ENCODE measurements at regions not wholly inside any gene's neighbourhood (a gene's known extent, or its start where the extent isn't known, plus 50 kb on each side); places are given as distances from the start of the nearest gene placed in this dataset.
"Not testable (repeated sequence)": the region's sequence is repeated elsewhere in the genome, so short reads cannot be mapped to it uniquely, and the experiment has no call there.

DNA sequence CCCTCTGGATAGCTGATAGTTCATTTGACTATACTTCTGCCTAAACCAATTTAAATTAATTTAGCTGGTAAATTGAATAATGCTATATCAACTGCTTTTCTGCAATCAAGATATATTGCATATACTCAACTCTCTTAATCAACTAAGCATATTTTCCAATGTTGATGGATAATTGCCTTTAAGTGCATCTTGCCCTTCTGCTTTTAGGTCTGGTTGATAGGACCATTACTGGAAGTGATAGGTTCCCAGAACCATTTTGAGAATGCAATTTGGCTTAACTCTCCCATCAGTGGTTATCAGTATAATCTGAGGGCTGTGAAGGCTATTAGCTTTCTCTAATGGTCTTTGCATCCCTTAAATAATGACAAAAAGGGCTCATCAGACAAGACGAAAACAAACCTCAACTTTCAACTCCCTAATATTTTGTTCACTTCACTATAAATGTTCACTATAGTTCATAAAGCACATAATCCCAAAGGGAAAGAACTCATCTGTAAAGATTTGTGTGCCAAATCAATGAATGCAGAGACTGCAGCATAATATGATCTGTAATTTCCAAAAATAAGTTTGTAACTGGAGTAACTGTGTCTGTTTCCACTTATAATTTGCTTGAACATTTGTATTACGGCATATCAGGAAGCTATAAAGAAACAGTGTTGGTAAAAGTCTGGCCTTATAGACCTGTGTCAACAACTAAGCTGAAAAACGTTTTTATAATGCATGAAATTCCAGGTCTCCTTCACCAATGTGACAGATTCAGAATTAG, 273.6 kb downstream of the FBXO8 start:
- no peak overlapping the region for H3K9ac ChIP-seq (ENCODE audit: low read length)
- no peaks in the 10 kb centered on the region for H3K36me3 ChIP-seq (ENCODE audit: control insufficient read depth, insufficient read depth, low read length)
- WGBS (ENCODE audit: extremely low coverage, insufficient coverage, low lambda C conversion rate): no CpG with 5 or more reads among the region's 3 CpGs
- no peak overlapping the region for H3K56ac ChIP-seq (ENCODE audit: low read length)
- no peak overlapping the region for H2AK5ac ChIP-seq (ENCODE audit: low read length)
- no peak overlapping the region for H2BK15ac ChIP-seq (replicated peaks; ENCODE audit: low read depth)
- no peaks in the 10 kb centered on the region for H3K4me1 ChIP-seq (ENCODE audit: control insufficient read depth, low read depth, low read length)
- H2BK5ac ChIP-seq (ENCODE audit: low read length): no peak overlapping the region
- no peak overlapping the region for H3K4me3 ChIP-seq (ENCODE audit: low read length)
- no peaks in the 10 kb centered on the region for H3K27me3 ChIP-seq (ENCODE audit: insufficient read depth, low read length, poor library complexity)
- H3K4me2 ChIP-seq (ENCODE audit: low read length): no peak overlapping the region
- no peaks in the 10 kb centered on the region for H3K79me2 ChIP-seq (ENCODE audit: control insufficient read depth, insufficient read depth, low read length)
- no peak for DNase-seq
- H3K4ac ChIP-seq (ENCODE audit: low read depth, low read length): no peak overlapping the region
- H3K79me1 ChIP-seq (ENCODE audit: low read length): no peaks in the 10 kb centered on the region
- H3K23ac ChIP-seq (ENCODE audit: low read length): no peak overlapping the region
- H4K8ac ChIP-seq (ENCODE audit: low read depth, low read length): no peak overlapping the region
- H3K18ac ChIP-seq (ENCODE audit: low read length): no peak overlapping the region
- H2BK120ac ChIP-seq (ENCODE audit: low read depth, low read length): no peak overlapping the region
- H3K27ac ChIP-seq (ENCODE audit: low read depth, low read length): no peak overlapping the region
- H4K5ac ChIP-seq (ENCODE audit: low read length): no peak overlapping the region

DNA sequence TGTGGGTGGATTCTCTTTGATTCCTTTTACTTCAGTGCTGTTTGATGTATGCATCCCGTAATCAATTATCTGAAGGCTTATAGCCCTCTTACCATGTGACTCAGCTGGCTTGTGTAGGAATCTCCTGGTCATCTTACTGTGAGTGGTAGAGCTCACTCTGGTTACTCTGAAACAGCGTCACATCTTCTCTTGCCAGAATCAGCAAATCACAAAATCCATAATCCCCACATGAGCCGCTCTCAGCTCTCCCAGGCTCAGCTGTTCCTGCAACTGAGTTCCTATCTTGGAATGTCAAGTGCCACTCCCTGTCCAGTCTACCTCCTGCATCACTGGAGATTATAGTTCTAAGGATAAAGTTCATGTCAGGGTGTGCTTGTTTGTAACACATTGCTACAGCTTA, 278.0 kb downstream of the FBXO8 start:
- Histone ChIP-seq H2AK5ac (ENCODE audit: low read length) (no peak overlapping the region), H3K79me2 (ENCODE audit: control insufficient read depth, insufficient read depth, low read length) (no peaks in the 10 kb centered on the region), H3K4me1 (ENCODE audit: control insufficient read depth, low read depth, low read length) (no peaks in the 10 kb centered on the region), H3K18ac (ENCODE audit: low read length) (no peak overlapping the region), H3K36me3 (ENCODE audit: control insufficient read depth, insufficient read depth, low read length) (no peaks in the 10 kb centered on the region), H2BK120ac (ENCODE audit: low read depth, low read length) (no peak overlapping the region), H3K4ac (ENCODE audit: low read depth, low read length) (no peak overlapping the region), H3K4me3 (ENCODE audit: low read length) (no peak overlapping the region), H4K5ac (ENCODE audit: low read length) (no peak overlapping the region), H3K4me2 (ENCODE audit: low read length) (no peak overlapping the region), H2BK15ac (replicated peaks; ENCODE audit: low read depth) (no peak overlapping the region), H3K27ac (ENCODE audit: low read depth, low read length) (no peak overlapping the region), H2BK5ac (ENCODE audit: low read length) (no peak overlapping the region), H3K23ac (ENCODE audit: low read length) (no peak overlapping the region), H3K79me1 (ENCODE audit: low read length) (no peaks in the 10 kb centered on the region), H4K8ac (ENCODE audit: low read depth, low read length) (no peak overlapping the region), H3K27me3 (ENCODE audit: insufficient read depth, low read length, poor library complexity) (no peaks in the 10 kb centered on the region), H3K9ac (ENCODE audit: low read length) (no peak overlapping the region), H3K56ac (ENCODE audit: low read length) (no peak overlapping the region)
- WGBS (ENCODE audit: extremely low coverage, insufficient coverage, low lambda C conversion rate): no CpG with 5 or more reads among the region's 3 CpGs
- DNase-seq: no peak

DNA sequence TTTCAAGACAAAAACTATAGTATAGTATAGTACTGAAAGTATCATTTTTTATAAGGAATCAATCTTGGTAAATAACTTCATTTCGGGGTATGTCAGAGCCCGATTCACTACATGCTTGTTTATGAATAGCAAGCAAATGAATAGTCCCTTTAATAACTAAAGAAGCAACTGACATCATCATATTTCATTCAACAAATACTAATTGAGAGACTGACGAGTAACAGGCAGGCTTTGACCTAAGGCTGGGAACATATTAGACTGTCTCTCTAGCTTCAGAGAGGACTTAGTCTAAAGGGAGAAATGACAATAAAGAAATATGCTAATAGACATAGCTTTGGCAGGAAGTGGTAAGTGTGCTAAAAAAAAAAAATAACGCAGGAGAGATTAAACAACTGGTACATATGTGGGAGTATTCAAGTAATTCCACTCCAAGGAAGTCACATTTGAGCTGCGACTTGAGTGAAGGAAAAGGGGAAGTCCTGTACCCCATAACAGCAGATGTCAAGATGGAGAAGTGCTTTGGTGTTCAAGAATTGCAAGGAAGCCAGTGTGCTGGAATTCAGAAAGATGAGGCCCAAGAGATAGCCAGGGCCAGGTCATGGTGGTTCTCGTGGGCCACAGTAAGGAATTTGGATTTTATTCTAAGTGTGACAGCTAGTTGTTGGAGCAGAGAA, 284.9 kb downstream of the FBXO8 start:
- no peaks in the 10 kb centered on the region for H3K79me1 ChIP-seq (ENCODE audit: low read length)
- H3K9ac ChIP-seq (ENCODE audit: low read length): no peak overlapping the region
- no peak overlapping the region for H2AK5ac ChIP-seq (ENCODE audit: low read length)
- no peak overlapping the region for H3K23ac ChIP-seq (ENCODE audit: low read length)
- H3K4me1 ChIP-seq (ENCODE audit: control insufficient read depth, low read depth, low read length): no peaks in the 10 kb centered on the region
- no peak overlapping the region for H4K8ac ChIP-seq (ENCODE audit: low read depth, low read length)
- no peaks in the 10 kb centered on the region for H3K27me3 ChIP-seq (ENCODE audit: insufficient read depth, low read length, poor library complexity)
- no peaks in the 10 kb centered on the region for H3K79me2 ChIP-seq (ENCODE audit: control insufficient read depth, insufficient read depth, low read length)
- no peak overlapping the region for H2BK120ac ChIP-seq (ENCODE audit: low read depth, low read length)
- no peak overlapping the region for H3K27ac ChIP-seq (ENCODE audit: low read depth, low read length)
- H3K36me3 ChIP-seq (ENCODE audit: control insufficient read depth, insufficient read depth, low read length): no peaks in the 10 kb centered on the region
- H2BK5ac ChIP-seq (ENCODE audit: low read length): no peak overlapping the region
- no peak overlapping the region for H3K56ac ChIP-seq (ENCODE audit: low read length)
- no peak overlapping the region for H3K4ac ChIP-seq (ENCODE audit: low read depth, low read length)
- H3K4me2 ChIP-seq (ENCODE audit: low read length): no peak overlapping the region
- H2BK15ac ChIP-seq (replicated peaks; ENCODE audit: low read depth): no peak overlapping the region
- DNase-seq: no peak
- H4K5ac ChIP-seq (ENCODE audit: low read length): no peak overlapping the region
- H3K4me3 ChIP-seq (ENCODE audit: low read length): no peak overlapping the region
- H3K18ac ChIP-seq (ENCODE audit: low read length): no peak overlapping the region
- WGBS (ENCODE audit: extremely low coverage, insufficient coverage, low lambda C conversion rate): no CpG with 5 or more reads among the region's 6 CpGs

DNA sequence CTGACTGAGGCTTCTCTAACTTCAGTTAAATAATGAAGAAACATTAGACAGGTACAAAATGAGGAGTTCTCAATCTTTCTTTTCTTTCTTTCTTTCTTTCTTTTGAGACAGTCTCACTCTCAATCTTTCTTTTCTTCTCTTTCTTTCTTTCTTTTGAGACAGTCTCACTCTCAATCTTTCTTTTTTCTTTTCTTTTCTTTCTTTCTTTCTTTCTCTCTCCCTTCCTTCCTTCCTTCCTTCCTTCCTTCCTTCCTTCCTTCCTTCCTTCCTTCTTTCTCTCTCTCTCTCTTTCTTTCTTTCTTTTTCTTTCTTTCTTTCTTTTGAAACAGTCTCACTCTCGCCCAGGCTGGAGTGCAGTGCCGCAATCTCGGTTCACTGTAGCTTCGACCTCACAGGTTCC, 287.7 kb downstream of the FBXO8 start:
- not testable (repeated sequence) for H3K18ac ChIP-seq (ENCODE audit: low read length); H2BK15ac ChIP-seq (replicated peaks; ENCODE audit: low read depth); H2AK5ac ChIP-seq (ENCODE audit: low read length); H3K27ac ChIP-seq (ENCODE audit: low read depth, low read length); H3K27me3 ChIP-seq (ENCODE audit: insufficient read depth, low read length, poor library complexity); H3K4ac ChIP-seq (ENCODE audit: low read depth, low read length); H3K56ac ChIP-seq (ENCODE audit: low read length); H3K79me1 ChIP-seq (ENCODE audit: low read length); H3K4me1 ChIP-seq (ENCODE audit: control insufficient read depth, low read depth, low read length); H3K23ac ChIP-seq (ENCODE audit: low read length); H3K36me3 ChIP-seq (ENCODE audit: control insufficient read depth, insufficient read depth, low read length); H4K5ac ChIP-seq (ENCODE audit: low read length); H3K9ac ChIP-seq (ENCODE audit: low read length); H3K4me2 ChIP-seq (ENCODE audit: low read length); H3K79me2 ChIP-seq (ENCODE audit: control insufficient read depth, insufficient read depth, low read length); H3K4me3 ChIP-seq (ENCODE audit: low read length); DNase-seq; H4K8ac ChIP-seq (ENCODE audit: low read depth, low read length); H2BK5ac ChIP-seq (ENCODE audit: low read length); H2BK120ac ChIP-seq (ENCODE audit: low read depth, low read length)
- no CpG with 5 or more reads among the region's 4 CpGs for WGBS (ENCODE audit: extremely low coverage, insufficient coverage, low lambda C conversion rate)

DNA sequence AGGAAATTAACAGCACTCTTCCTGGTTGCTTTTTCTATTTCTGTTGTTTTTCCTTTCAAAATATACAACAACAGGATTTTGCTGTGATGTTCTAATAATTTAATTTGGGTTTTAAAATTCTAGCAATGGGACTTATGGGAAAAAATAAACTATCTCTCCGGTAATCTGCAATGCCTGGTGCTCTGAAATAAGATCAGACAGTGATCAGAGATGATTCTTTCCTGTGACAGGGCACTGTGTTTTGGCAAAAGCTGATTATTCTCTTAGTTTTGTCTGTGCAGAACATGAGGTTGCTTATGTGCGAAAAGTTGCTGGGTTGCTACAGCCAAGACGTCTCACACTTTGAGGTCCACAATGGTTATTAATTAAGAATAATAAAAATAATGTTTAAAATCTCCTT, 291.7 kb downstream of the FBXO8 start:
- H2BK5ac ChIP-seq (ENCODE audit: low read length): no peak overlapping the region
- H3K4me1 ChIP-seq (ENCODE audit: control insufficient read depth, low read depth, low read length): no peaks in the 10 kb centered on the region
- H3K79me2 ChIP-seq (ENCODE audit: control insufficient read depth, insufficient read depth, low read length): no peaks in the 10 kb centered on the region
- H3K56ac ChIP-seq (ENCODE audit: low read length): no peak overlapping the region
- no peak overlapping the region for H4K5ac ChIP-seq (ENCODE audit: low read length)
- no peaks in the 10 kb centered on the region for H3K27me3 ChIP-seq (ENCODE audit: insufficient read depth, low read length, poor library complexity)
- H3K36me3 ChIP-seq (ENCODE audit: control insufficient read depth, insufficient read depth, low read length): no peaks in the 10 kb centered on the region
- H2AK5ac ChIP-seq (ENCODE audit: low read length): no peak overlapping the region
- no peak overlapping the region for H3K4ac ChIP-seq (ENCODE audit: low read depth, low read length)
- no peak overlapping the region for H2BK15ac ChIP-seq (replicated peaks; ENCODE audit: low read depth)
- WGBS (ENCODE audit: extremely low coverage, insufficient coverage, low lambda C conversion rate): no CpG with 5 or more reads among the region's 3 CpGs
- no peak overlapping the region for H3K4me3 ChIP-seq (ENCODE audit: low read length)
- H4K8ac ChIP-seq (ENCODE audit: low read depth, low read length): no peak overlapping the region
- H3K18ac ChIP-seq (ENCODE audit: low read length): no peak overlapping the region
- DNase-seq: no peak
- H2BK120ac ChIP-seq (ENCODE audit: low read depth, low read length): no peak overlapping the region
- H3K27ac ChIP-seq (ENCODE audit: low read depth, low read length): no peak overlapping the region
- no peak overlapping the region for H3K9ac ChIP-seq (ENCODE audit: low read length)
- no peak overlapping the region for H3K4me2 ChIP-seq (ENCODE audit: low read length)
- H3K23ac ChIP-seq (ENCODE audit: low read length): no peak overlapping the region
- H3K79me1 ChIP-seq (ENCODE audit: low read length): no peaks in the 10 kb centered on the region
